Gastrocnemius medialis (tissue), 4 donors: ENCODE measurements at regions not wholly inside any gene's neighbourhood (a gene's known extent, or its start where the extent isn't known, plus 50 kb on each side); places are given as distances from the start of the nearest gene placed in this dataset.

Experiments used
- POLR2A ChIP-seq, 2 donors: fragments of 450-650 bp; IDR thresholded peaks; one replicate each; pipeline ENCODE4 v1.6.1; 2017; ENCODE audit warnings: antibody characterized with exemption in 2 of 2, mild to moderate bottlenecking in 2 of 2, moderate library complexity in 2 of 2
- TF ChIP-seq, protein P1 (sequence below), 5 experiments: fragments of 450-650 bp in 3 of 5; fragments of 200-600 bp in 2 of 5; sonication (generic) in 2 of 5; IDR thresholded peaks in 4 of 5; conservative IDR thresholded peaks in 1 of 5; 1 replicate in 4 of 5; 2 replicates in 1 of 5; pipeline ENCODE4 v1.5.1; 2016 to 2019; ENCODE audit warnings: antibody characterized with exemption in 5 of 5, mild to moderate bottlenecking in 3 of 5, moderate library complexity in 3 of 5

GRCh38 chr10:46787321-46787615 is 124.0 kb upstream of the PTPN20 start:
- TF ChIP-seq, protein P1, sequence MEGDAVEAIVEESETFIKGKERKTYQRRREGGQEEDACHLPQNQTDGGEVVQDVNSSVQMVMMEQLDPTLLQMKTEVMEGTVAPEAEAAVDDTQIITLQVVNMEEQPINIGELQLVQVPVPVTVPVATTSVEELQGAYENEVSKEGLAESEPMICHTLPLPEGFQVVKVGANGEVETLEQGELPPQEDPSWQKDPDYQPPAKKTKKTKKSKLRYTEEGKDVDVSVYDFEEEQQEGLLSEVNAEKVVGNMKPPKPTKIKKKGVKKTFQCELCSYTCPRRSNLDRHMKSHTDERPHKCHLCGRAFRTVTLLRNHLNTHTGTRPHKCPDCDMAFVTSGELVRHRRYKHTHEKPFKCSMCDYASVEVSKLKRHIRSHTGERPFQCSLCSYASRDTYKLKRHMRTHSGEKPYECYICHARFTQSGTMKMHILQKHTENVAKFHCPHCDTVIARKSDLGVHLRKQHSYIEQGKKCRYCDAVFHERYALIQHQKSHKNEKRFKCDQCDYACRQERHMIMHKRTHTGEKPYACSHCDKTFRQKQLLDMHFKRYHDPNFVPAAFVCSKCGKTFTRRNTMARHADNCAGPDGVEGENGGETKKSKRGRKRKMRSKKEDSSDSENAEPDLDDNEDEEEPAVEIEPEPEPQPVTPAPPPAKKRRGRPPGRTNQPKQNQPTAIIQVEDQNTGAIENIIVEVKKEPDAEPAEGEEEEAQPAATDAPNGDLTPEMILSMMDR (IDR thresholded peaks at IDR 0.05 in 4 of 5, conservative IDR thresholded peaks at IDR 0.05 in 1 of 5): no peak
- no peak for TF ChIP-seq POLR2A (IDR thresholded peaks at IDR 0.05)
